ENCODE measurements at regions not wholly inside any gene's neighbourhood (a gene's known extent, or its start where the extent isn't known, plus 50 kb on each side); places are given as distances from the start of the nearest gene placed in this dataset.

DNA sequence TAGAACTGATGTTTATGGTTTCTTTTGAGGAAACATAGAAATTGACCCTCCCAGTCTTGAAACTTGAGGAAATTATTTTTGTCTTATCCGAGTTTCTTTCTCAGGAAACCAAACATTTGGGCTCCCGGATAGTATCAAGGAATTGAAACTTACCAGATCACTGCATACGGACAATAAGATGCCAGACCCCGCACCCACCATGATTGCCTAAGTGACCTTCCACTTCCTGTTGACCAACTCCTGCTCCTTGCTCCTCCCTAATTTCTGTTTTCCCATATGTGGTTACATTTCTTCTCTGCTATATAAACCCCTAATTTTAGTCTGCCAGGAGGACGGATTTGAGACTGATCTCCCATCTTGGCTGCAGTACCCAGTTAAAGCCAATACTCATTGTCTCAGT, 118.4 kb upstream of the TPRG1 start:
- no peak for TF ChIP-seq CTCF (IDR thresholded peaks at IDR 0.05 in 4 of 5, conservative IDR thresholded peaks at IDR 0.05 in 1 of 5)
- TF ChIP-seq POLR2A (IDR thresholded peaks at IDR 0.05): no peak

Measured in gastrocnemius medialis (tissue), 4 donors.